SK-N-SH (cell line): ENCODE measurements at regions not wholly inside any gene's neighbourhood (a gene's known extent, or its start where the extent isn't known, plus 50 kb on each side); places are given as distances from the start of the nearest gene placed in this dataset.

ENCODE experiments used
- CTCF ChIA-PET: fragments of 300-600, 350-600 bp; formaldehyde crosslinking; extraction: SDS; loops from one replicate; lab custom pipeline; 2021; lab: Yijun Ruan, JAX
- POLR2A ChIA-PET: fragments of 350-600 bp; sonication (Branson Sonifier 250); formaldehyde crosslinking; extraction: SDS; loops from one replicate; lab custom pipeline; 2020; ENCODE audit warnings: antibody characterized with exemption, inconsistent platforms; lab: Yijun Ruan, JAX
- DNase-seq: peaks from one replicate; pipeline ENCODE4 v3.0.0; 2012
- H2AFZ ChIP-seq: fragments of 200-600 bp; sonication (generic); 2 replicates; pipeline ENCODE4 v1.8.1; 2016; ENCODE audit warnings: antibody characterized with exemption, mild to moderate bottlenecking, low read depth
- H3F3A ChIP-seq: fragments of 200-600 bp; sonication (generic); replicated peaks from 2 replicates; pipeline ENCODE3; 2016; ENCODE audit warnings: antibody characterized with exemption, mild to moderate bottlenecking; ENCODE audit not compliant: insufficient read depth
- H3K27ac ChIP-seq, 2 experiments: fragments of 200-500 bp in 1 of 2; fragments of 200-600 bp in 1 of 2; sonication (Bioruptor generic) in 1 of 2; sonication (generic), shearing (Covaris generic) in 1 of 2; 2 replicates each; pipeline versions ENCODE4 v1.5.1 to v1.6.1; 2014 to 2016; ENCODE audit warnings: low read depth in 2 of 2, inconsistent platforms in 1 of 2, low read length in 1 of 2, mild to moderate bottlenecking in 1 of 2, mixed read lengths in 1 of 2
- H3K27me3 ChIP-seq: fragments of 200-600 bp; sonication (generic), shearing (Covaris generic); 2 replicates; pipeline ENCODE4 v1.6.1; 2016; ENCODE audit warnings: mixed run types; ENCODE audit not compliant: insufficient read depth
- H3K36me3 ChIP-seq, 2 experiments: fragments of 200-500 bp in 1 of 2; fragments of 200-600 bp in 1 of 2; sonication (Bioruptor generic) in 1 of 2; sonication (generic) in 1 of 2; replicated peaks in 1 of 2; 2 replicates each; pipeline versions ENCODE3 to v1.5.1; 2014 to 2016; ENCODE audit warnings: low read length in 1 of 2, mild to moderate bottlenecking in 1 of 2; ENCODE audit not compliant: insufficient read depth in 2 of 2, control insufficient read depth in 1 of 2
- H3K4me1 ChIP-seq, 2 experiments: fragments of 200-500 bp in 1 of 2; fragments of 200-600 bp in 1 of 2; sonication (Bioruptor generic) in 1 of 2; sonication (generic), shearing (Covaris generic) in 1 of 2; 2 replicates each; pipeline versions ENCODE4 v1.5.1 to v1.6.1; 2014 to 2016; ENCODE audit warnings: low read depth in 1 of 2, low read length in 1 of 2, mixed run types in 1 of 2; ENCODE audit not compliant: insufficient read depth in 2 of 2, control insufficient read depth in 1 of 2
- H3K4me2 ChIP-seq: fragments of 200-600 bp; sonication (generic), shearing (Covaris generic); 2 replicates; pipeline ENCODE4 v1.6.1; 2017; ENCODE audit warnings: mixed run types
- H3K4me3 ChIP-seq, 2 experiments: fragments of 200-500 bp in 1 of 2; fragments of 200-600 bp in 1 of 2; sonication (Bioruptor generic) in 1 of 2; sonication (generic), shearing (Covaris generic) in 1 of 2; 2 replicates each; pipeline versions ENCODE4 v1.5.1 to v1.8.1; 2014 to 2016; ENCODE audit warnings: low read depth in 2 of 2, inconsistent platforms in 1 of 2, low read length in 1 of 2, mild to moderate bottlenecking in 1 of 2, mixed read lengths in 1 of 2, moderate library complexity in 1 of 2
- H3K79me2 ChIP-seq: fragments of 200-600 bp; sonication (generic); 2 replicates; pipeline ENCODE4 v1.8.1; 2017; ENCODE audit warnings: mild to moderate bottlenecking; ENCODE audit not compliant: insufficient read depth
- H3K9ac ChIP-seq: fragments of 200-600 bp; sonication (generic); 2 replicates; pipeline ENCODE4 v1.6.1; 2017; ENCODE audit warnings: mixed run types
- H3K9me2 ChIP-seq: fragments of 200-600 bp; sonication (generic); 2 replicates; pipeline ENCODE4 v1.6.1; 2017; ENCODE audit warnings: mixed run types
- H3K9me3 ChIP-seq: fragments of 200-600 bp; sonication (generic); 2 replicates; pipeline ENCODE4 v1.6.1; 2017; ENCODE audit warnings: mixed run types, mild to moderate bottlenecking, moderate library complexity
- H4K20me1 ChIP-seq: fragments of 200-600 bp; sonication (generic); 2 replicates; pipeline ENCODE4 v1.6.1; 2017; ENCODE audit warnings: mild to moderate bottlenecking, mixed run types; ENCODE audit not compliant: insufficient read depth
- CHD2 ChIP-seq: fragments of 150-350 bp; IDR thresholded peaks from 2 replicates; pipeline ENCODE4 v1.6.1; 2018; ENCODE audit warnings: low read length; ENCODE audit not compliant: partially characterized antibody
- ELF1 ChIP-seq: IDR thresholded peaks from 2 replicates; pipeline ENCODE4 v1.4.0; 2012
- EZH2phosphoT487 ChIP-seq: fragments of 200-600 bp; sonication (generic); IDR thresholded peaks from 2 replicates; pipeline ENCODE4 v1.6.1; 2017; ENCODE audit warnings: low read depth, mixed run types, mild to moderate bottlenecking, antibody characterized with exemption, moderate library complexity, borderline replicate concordance
- FOXM1 ChIP-seq: IDR thresholded peaks from 2 replicates; pipeline ENCODE4 v1.4.0; 2012; ENCODE audit warnings: low read depth, mild to moderate bottlenecking
- IRF3 ChIP-seq: fragments of 150-350 bp; IDR thresholded peaks from 2 replicates; pipeline ENCODE4 v1.6.1; 2016; ENCODE audit warnings: mild to moderate bottlenecking, low read depth, low read length
- JUND ChIP-seq: IDR thresholded peaks from 2 replicates; pipeline ENCODE4 v1.4.0; 2012
- MEF2A ChIP-seq: IDR thresholded peaks from 2 replicates; pipeline ENCODE4 v1.4.0; 2012; ENCODE audit warnings: low read depth, borderline replicate concordance
- NFIC ChIP-seq: IDR thresholded peaks from 2 replicates; pipeline ENCODE4 v1.4.0; 2012; ENCODE audit warnings: borderline replicate concordance
- NRF1 ChIP-seq: IDR thresholded peaks from 2 replicates; pipeline ENCODE4 v1.6.1; 2012; ENCODE audit warnings: low read depth, mild to moderate bottlenecking, low read length
- PBX3 ChIP-seq: IDR thresholded peaks from 2 replicates; pipeline ENCODE4; 2012
- RCOR1 ChIP-seq: fragments of 150-350 bp; IDR thresholded peaks from 2 replicates; pipeline ENCODE4 v1.6.1; 2017; ENCODE audit warnings: antibody characterized with exemption, low read length
- REST ChIP-seq: IDR thresholded peaks from 2 replicates; pipeline ENCODE4 v1.6.1; 2012; ENCODE audit warnings: mild to moderate bottlenecking, low read depth, low read length, moderate library complexity
- WGBS: methylation state at CpG from one replicate; pipeline ENCODE4 v1.1.6; 2017; ENCODE audit warnings: low lambda C conversion rate; 5-methylcytosine and 5-hydroxymethylcytosine counted together

GRCh38 chr5:159442206-159442850 lies 112.0 kb upstream of the IL12B start:
- WGBS: 62% methylated on average over 12 of the region's 12 CpGs
- H4K20me1 ChIP-seq: no peaks in the 10 kb centered on the region
- H3K79me2 ChIP-seq: no peaks in the 10 kb centered on the region
- H3K9ac ChIP-seq: no peak overlapping the region
- H3K9me2 ChIP-seq: no peaks in the 10 kb centered on the region
- TF ChIP-seq JUND (no peak), REST (no peak), ELF1 (no peak), RCOR1 (no peak), CHD2 (no peak), NRF1 (no peak), PBX3 (no peak), IRF3 (no peak), MEF2A (no peak), NFIC (no peak), EZH2phosphoT487 (no peak), FOXM1 (no peak)
- no peak overlapping the region for H3K4me2 ChIP-seq
- no peaks in the 10 kb centered on the region for H3K36me3 ChIP-seq
- H3K4me3 ChIP-seq: no peak overlapping the region
- no peak overlapping the region for H3K27ac ChIP-seq
- H3F3A ChIP-seq: no peaks in the 10 kb centered on the region
- CTCF ChIA-PET: interaction anchor here (0.6 to 6.3 kb wide), 5 partner anchors 156 to 1672 kb away, joined by 3 to 55 read pairs (median 3); no protein-coding TSS in a partner anchor
- H3K27me3 ChIP-seq: no peaks in the 10 kb centered on the region
- POLR2A ChIA-PET: no interaction called here
- no peaks in the 10 kb centered on the region for H3K4me1 ChIP-seq
- H2AFZ ChIP-seq: no peak overlapping the region
- H3K9me3 ChIP-seq: no peaks in the 10 kb centered on the region
- DNase-seq: no peak
